HG03045 (cell line): ENCODE measurements at regions not wholly inside any gene's neighbourhood (a gene's known extent, or its start where the extent isn't known, plus 50 kb on each side); places are given as distances from the start of the nearest gene placed in this dataset.
"Not testable (repeated sequence)": the region's sequence is repeated elsewhere in the genome, so short reads cannot be mapped to it uniquely, and the experiment has no call there.

ENCODE experiments used
- ATAC-seq: cut with Tn5 transposase; IDR thresholded peaks from one replicate; pipeline ENCODE4 v1.9.1; 2021; ENCODE audit warnings: mild to moderate bottlenecking, moderate library complexity; ENCODE audit not compliant: unreplicated experiment

GRCh38 chr18:1527805-1528204 is 623.1 kb downstream of the ADCYAP1 start:
- no peak for ATAC-seq

GRCh38 chr18:1528447-1528846 is 623.8 kb downstream of the ADCYAP1 start:
- no peak for ATAC-seq

- no peak for ATAC-seq
Observed at GRCh38 chr18:1528964-1529509, 624.4 kb downstream of the ADCYAP1 start.

GRCh38 chr18:1530650-1531049 is 626.0 kb downstream of the ADCYAP1 start:
- ATAC-seq = no peak

- no peak for ATAC-seq
Observed at GRCh38 chr18:1539276-1539675, 634.6 kb downstream of the ADCYAP1 start.

GRCh38 chr18:1541478-1541877 is 636.8 kb downstream of the ADCYAP1 start:
- no peak for ATAC-seq

GRCh38 chr18:1542230-1542774 is 637.6 kb downstream of the ADCYAP1 start:
- no peak for ATAC-seq

GRCh38 chr18:1544016-1544415 is 639.3 kb downstream of the ADCYAP1 start:
- no peak for ATAC-seq

GRCh38 chr18:1557711-1558110 is 653.0 kb downstream of the ADCYAP1 start:
- ATAC-seq = not testable (repeated sequence)

- ATAC-seq = no peak
Observed at GRCh38 chr18:1559563-1559962, 654.9 kb downstream of the ADCYAP1 start.

GRCh38 chr18:1564793-1565192 is 660.1 kb downstream of the ADCYAP1 start:
- ATAC-seq = no peak

- ATAC-seq = no peak
Observed at GRCh38 chr18:1571206-1571605, 666.5 kb downstream of the ADCYAP1 start.

- ATAC-seq = no peak
Observed at GRCh38 chr18:1573732-1574131, 669.1 kb downstream of the ADCYAP1 start.

- no peak for ATAC-seq
Observed at GRCh38 chr18:1575084-1575483, 670.4 kb downstream of the ADCYAP1 start.

GRCh38 chr18:1578505-1578904 is 673.8 kb downstream of the ADCYAP1 start:
- no peak for ATAC-seq

- ATAC-seq = no peak
Observed at GRCh38 chr18:1581581-1581980, 676.9 kb downstream of the ADCYAP1 start.

GRCh38 chr18:1585881-1586488 is 681.3 kb downstream of the ADCYAP1 start:
- no peak for ATAC-seq

- ATAC-seq = no peak
Observed at GRCh38 chr18:1593091-1593490, 688.4 kb downstream of the ADCYAP1 start.

- no peak for ATAC-seq
Observed at GRCh38 chr18:1595195-1595594, 690.5 kb downstream of the ADCYAP1 start.

GRCh38 chr18:1599196-1599595 is 694.5 kb downstream of the ADCYAP1 start:
- ATAC-seq = no peak

- no peak for ATAC-seq
Observed at GRCh38 chr18:1604751-1605150, 700.1 kb downstream of the ADCYAP1 start.

GRCh38 chr18:1618364-1618763 is 713.7 kb downstream of the ADCYAP1 start:
- no peak for ATAC-seq

GRCh38 chr18:1619507-1619906 is 714.8 kb downstream of the ADCYAP1 start:
- no peak for ATAC-seq
